IMR-90 (cell line): ENCODE measurements at regions not wholly inside any gene's neighbourhood (a gene's known extent, or its start where the extent isn't known, plus 50 kb on each side); places are given as distances from the start of the nearest gene placed in this dataset.

Experiments
- ATAC-seq: fragments of 200-7000 bp; cut with Tn5 transposase; 2 replicates; pipeline ENCODE4 v1.9.1; 2020; ENCODE audit warnings: low read depth, mild to moderate bottlenecking, moderate library complexity
- BruUV-seq: library from RNA; stranded (reverse); fragments of 400-500 nt; replicated peaks from 2 replicates; lab custom pipeline; 2021; lab: Mats Ljungman, UMichigan
- CTCF ChIA-PET: fragments of 300-600 bp; formaldehyde crosslinking; extraction: SDS; loops from one replicate; lab custom pipeline; 2021; ENCODE audit warnings: antibody characterized with exemption; lab: Yijun Ruan, JAX
- POLR2A ChIA-PET: fragments of 300-600 bp; sonication (Branson Sonifier 250); formaldehyde crosslinking; loops from one replicate; lab custom pipeline; 2022; ENCODE audit warnings: antibody characterized with exemption; ENCODE audit not compliant: unreplicated experiment; lab: Charles Lee
- DNase-seq: peaks from one replicate; pipeline ENCODE4 v3.0.0; 2013
- H2AFZ ChIP-seq: replicated peaks from 2 replicates; pipeline ENCODE3; 2013; ENCODE audit warnings: low read length, mild to moderate bottlenecking; ENCODE audit not compliant: poor library complexity
- H2AK5ac ChIP-seq: 2 replicates; pipeline ENCODE4 v1.6.1; 2013; ENCODE audit warnings: low read depth, low read length, inconsistent platforms
- H2AK9ac ChIP-seq: replicated peaks from 2 replicates; pipeline ENCODE3; 2013; ENCODE audit warnings: mild to moderate bottlenecking, low read depth, low read length, moderate library complexity; ENCODE audit not compliant: poor library complexity
- H2BK120ac ChIP-seq: 2 replicates; pipeline ENCODE4 v1.6.1; 2013; ENCODE audit warnings: low read depth, low read length, inconsistent platforms
- H2BK15ac ChIP-seq: 3 replicates; pipeline ENCODE4 v1.6.1; 2013; ENCODE audit warnings: low read depth, low read length, inconsistent platforms
- H2BK20ac ChIP-seq: 2 replicates; pipeline ENCODE4 v1.6.1; 2013; ENCODE audit warnings: low read depth, mild to moderate bottlenecking, inconsistent platforms, low read length, moderate library complexity
- H2BK5ac ChIP-seq: 2 replicates; pipeline ENCODE4 v1.6.1; 2013; ENCODE audit warnings: mild to moderate bottlenecking, low read depth, low read length, inconsistent platforms; ENCODE audit not compliant: poor library complexity, severe bottlenecking
- H3K14ac ChIP-seq: replicated peaks from 2 replicates; pipeline ENCODE4 v1.6.1; 2013; ENCODE audit warnings: low read depth, low read length, inconsistent platforms
- H3K18ac ChIP-seq: 2 replicates; pipeline ENCODE4 v1.6.1; 2013; ENCODE audit warnings: low read depth, low read length, control low read depth
- H3K23ac ChIP-seq: 2 replicates; pipeline ENCODE4 v1.6.1; 2013; ENCODE audit warnings: low read depth, low read length, inconsistent platforms
- H3K27ac ChIP-seq: 2 replicates; pipeline ENCODE4 v1.5.1; 2013; ENCODE audit warnings: mild to moderate bottlenecking, control low read depth, low read length; ENCODE audit not compliant: insufficient read depth
- H3K27me3 ChIP-seq: 2 replicates; pipeline ENCODE4 v1.6.1; 2013; ENCODE audit warnings: low read length; ENCODE audit not compliant: control insufficient read depth, insufficient read depth
- H3K36me3 ChIP-seq: 2 replicates; pipeline ENCODE4 v1.6.1; 2013; ENCODE audit warnings: low read length, mixed read lengths; ENCODE audit not compliant: control insufficient read depth, insufficient read depth
- H3K4ac ChIP-seq: 2 replicates; pipeline ENCODE4 v1.6.1; 2013; ENCODE audit warnings: low read depth, low read length, inconsistent platforms
- H3K4me1 ChIP-seq: 2 replicates; pipeline ENCODE4 v1.6.1; 2013; ENCODE audit warnings: low read length, mixed read lengths; ENCODE audit not compliant: control insufficient read depth, insufficient read depth
- H3K4me2 ChIP-seq: 2 replicates; pipeline ENCODE4 v1.6.1; 2013; ENCODE audit warnings: low read depth, mild to moderate bottlenecking, control low read depth, low read length, moderate library complexity
- H3K4me3 ChIP-seq: 2 replicates; pipeline ENCODE4 v1.5.1; 2013; ENCODE audit warnings: low read depth, mild to moderate bottlenecking, control low read depth, low read length, moderate library complexity; ENCODE audit not compliant: insufficient read depth
- H3K56ac ChIP-seq: 2 replicates; pipeline ENCODE4 v1.6.1; 2013; ENCODE audit warnings: low read length, inconsistent platforms; ENCODE audit not compliant: insufficient read depth; ENCODE audit errors: extremely low read depth
- H3K79me1 ChIP-seq, 2 experiments: 2 replicates each; pipeline ENCODE4 v1.6.1; 2013; ENCODE audit warnings: low read length in 2 of 2, inconsistent platforms in 1 of 2, low read depth in 1 of 2
- H3K9ac ChIP-seq: 2 replicates; pipeline ENCODE4 v1.6.1; 2013; ENCODE audit warnings: low read depth, low read length, control low read depth
- H3K9me1 ChIP-seq: 2 replicates; pipeline ENCODE4 v1.6.1; 2013; ENCODE audit warnings: low read length, inconsistent platforms; ENCODE audit not compliant: insufficient read depth
- H3K9me3 ChIP-seq: 2 replicates; pipeline ENCODE4 v1.6.1; 2013; ENCODE audit warnings: low read length; ENCODE audit not compliant: control insufficient read depth, insufficient read depth
- H4K20me1 ChIP-seq: 2 replicates; pipeline ENCODE4 v1.6.1; 2013; ENCODE audit warnings: low read length, inconsistent platforms; ENCODE audit not compliant: insufficient read depth
- H4K5ac ChIP-seq: 2 replicates; pipeline ENCODE4 v1.6.1; 2013; ENCODE audit warnings: mild to moderate bottlenecking, low read depth, low read length, control low read depth
- H4K8ac ChIP-seq, 2 experiments: 2 replicates each; pipeline ENCODE4 v1.6.1; 2013; ENCODE audit warnings: low read depth in 2 of 2, low read length in 2 of 2, control low read depth in 1 of 2, inconsistent platforms in 1 of 2
- H4K91ac ChIP-seq: 2 replicates; pipeline ENCODE4 v1.6.1; 2013; ENCODE audit warnings: low read depth, low read length, inconsistent platforms; ENCODE audit not compliant: insufficient read depth
- CEBPB ChIP-seq: IDR thresholded peaks from 2 replicates; pipeline ENCODE4 v1.6.1; 2012; ENCODE audit warnings: low read depth, low read length, improper control_type of control experiment
- CHD1 ChIP-seq: IDR thresholded peaks from 2 replicates; pipeline ENCODE4 v1.6.1; 2012; ENCODE audit warnings: low read depth, low read length, improper control_type of control experiment
- FOS ChIP-seq: fragments of 150-350 bp; IDR thresholded peaks from 2 replicates; pipeline ENCODE4 v1.6.1; 2016; ENCODE audit warnings: low read depth, low read length
- MAFK ChIP-seq: IDR thresholded peaks from 2 replicates; pipeline ENCODE4 v1.6.1; 2012; ENCODE audit warnings: low read depth, low read length, improper control_type of control experiment
- MXI1 ChIP-seq: IDR thresholded peaks from 2 replicates; pipeline ENCODE4 v1.6.1; 2012; ENCODE audit warnings: low read depth, mild to moderate bottlenecking, low read length, moderate library complexity, borderline replicate concordance
- POLR2A ChIP-seq: IDR thresholded peaks from 2 replicates; pipeline ENCODE4 v1.6.1; 2012; ENCODE audit warnings: mild to moderate bottlenecking, low read depth, low read length
- RCOR1 ChIP-seq: IDR thresholded peaks from 2 replicates; pipeline ENCODE4 v1.6.1; 2012; ENCODE audit warnings: mild to moderate bottlenecking, low read length, improper control_type of control experiment; ENCODE audit not compliant: insufficient replicate concordance
- SMC3 ChIP-seq: fragments of 150-350 bp; IDR thresholded peaks from 2 replicates; pipeline ENCODE4 v1.6.1; 2016; ENCODE audit warnings: low read depth, mild to moderate bottlenecking, antibody characterized with exemption, low read length, moderate library complexity
- WGBS, 2 experiments: methylation state at CpG; one replicate each; pipeline versions ENCODE4 v1.1.5 to v1.1.7; 2013; ENCODE audit warnings: missing lambda C conversion rate in 2 of 2; ENCODE audit not compliant: insufficient read length in 1 of 2; ENCODE audit errors: extremely low coverage in 2 of 2; 5-methylcytosine and 5-hydroxymethylcytosine counted together
- dilution Hi-C: fragments of 300-500 bp; cut with HindIII; formaldehyde crosslinking; loops from one replicate; pipeline ENCODE4 v1.14.3; 2018; ENCODE audit warnings: low sequenced_read_pairs; ENCODE audit not compliant: unreplicated experiment
- in situ Hi-C: fragments of 300-500 bp; cut with MboI; formaldehyde crosslinking; loops from 3 replicates; pipeline ENCODE4 v1.14.3; 2019; ENCODE audit warnings: low sequenced_read_pairs, inconsistent platforms, mixed read lengths
- intact Hi-C: fragments of 100-400 bp; cut with micrococcal nuclease; formaldehyde crosslinking; loops from 2 replicates; pipeline ENCODE4 v1.10.0; 2022
- TF ChIP-seq, protein P1 (sequence below): fragments of 150-350 bp; IDR thresholded peaks from 2 replicates; pipeline ENCODE4 v1.6.1; 2017; ENCODE audit warnings: mild to moderate bottlenecking, antibody characterized with exemption, low read length, low read depth

DNA sequence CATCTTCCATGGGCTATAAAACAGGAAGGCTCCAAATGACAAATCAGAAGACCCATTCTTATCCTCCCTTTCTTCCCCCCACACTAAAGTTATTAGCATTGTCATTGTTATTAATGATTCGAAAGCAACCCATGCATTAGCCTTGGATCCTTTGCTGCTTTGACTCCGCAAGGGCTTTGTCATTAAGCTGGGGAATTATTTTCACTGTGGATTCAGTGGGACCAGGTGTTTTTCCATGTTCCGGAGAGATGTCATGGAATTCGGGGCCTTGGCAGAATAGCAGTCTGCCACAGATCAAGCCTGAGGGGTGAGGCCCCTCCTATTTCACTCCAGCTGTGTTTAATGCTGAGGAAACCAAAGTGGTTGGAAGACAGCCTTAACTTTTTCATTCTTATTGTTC lies 357.1 kb downstream of the EN1 start:
- DNase-seq = no peak
- no peak overlapping the region for H3K14ac ChIP-seq
- intact Hi-C loops (loop anchor here (5.0 kb wide), 1 partner anchor 418 kb away; no protein-coding TSS in a partner anchor), in situ Hi-C loops (no loop called here), dilution Hi-C loops (no loop called here)
- no peak overlapping the region for H4K8ac ChIP-seq
- H3K4me3 ChIP-seq = no peak overlapping the region
- H2BK15ac ChIP-seq = no peak overlapping the region
- no peaks in the 10 kb centered on the region for H3K36me3 ChIP-seq
- no CpG with 5 or more reads among the region's 4 CpGs for WGBS, 2 experiments
- H3K56ac ChIP-seq = no peak overlapping the region
- H3K9me1 ChIP-seq = no peaks in the 10 kb centered on the region
- BruUV-seq = no TSS peak
- no peak overlapping the region for H3K18ac ChIP-seq
- CTCF ChIA-PET = no interaction called here
- no peak for ATAC-seq
- no peaks in the 10 kb centered on the region for H3K79me1 ChIP-seq
- no peak overlapping the region for H3K4me2 ChIP-seq
- H3K27ac ChIP-seq = no peak overlapping the region
- TF ChIP-seq CHD1 (no peak), SMC3 (no peak), MXI1 (no peak), FOS (no peak), RCOR1 (no peak), CEBPB (no peak), MAFK (no peak), POLR2A (no peak)
- TF ChIP-seq, protein P1, sequence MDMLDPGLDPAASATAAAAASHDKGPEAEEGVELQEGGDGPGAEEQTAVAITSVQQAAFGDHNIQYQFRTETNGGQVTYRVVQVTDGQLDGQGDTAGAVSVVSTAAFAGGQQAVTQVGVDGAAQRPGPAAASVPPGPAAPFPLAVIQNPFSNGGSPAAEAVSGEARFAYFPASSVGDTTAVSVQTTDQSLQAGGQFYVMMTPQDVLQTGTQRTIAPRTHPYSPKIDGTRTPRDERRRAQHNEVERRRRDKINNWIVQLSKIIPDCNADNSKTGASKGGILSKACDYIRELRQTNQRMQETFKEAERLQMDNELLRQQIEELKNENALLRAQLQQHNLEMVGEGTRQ = no peak
- H4K20me1 ChIP-seq = no peaks in the 10 kb centered on the region
- no peak overlapping the region for H4K91ac ChIP-seq
- no peak overlapping the region for H2AK9ac ChIP-seq
- no peak overlapping the region for H4K5ac ChIP-seq
- H2BK120ac ChIP-seq = no peak overlapping the region
- H3K27me3 ChIP-seq = no peaks in the 10 kb centered on the region
- no peak overlapping the region for H2BK5ac ChIP-seq
- no peak overlapping the region for H2AFZ ChIP-seq
- H3K9me3 ChIP-seq = no peaks in the 10 kb centered on the region
- H3K9ac ChIP-seq = no peak overlapping the region
- H3K23ac ChIP-seq = no peak overlapping the region
- H2AK5ac ChIP-seq = no peak overlapping the region
- POLR2A ChIA-PET = no interaction called here
- H2BK20ac ChIP-seq = no peak overlapping the region
- H3K4me1 ChIP-seq = no peaks in the 10 kb centered on the region
- H3K4ac ChIP-seq = no peak overlapping the region
